D721Med (cell line): ENCODE measurements at regions not wholly inside any gene's neighbourhood (a gene's known extent, or its start where the extent isn't known, plus 50 kb on each side); places are given as distances from the start of the nearest gene placed in this dataset.
A peak's percentile ranks its signal among the peaks of the same experiment; 100 is the strongest.

Experiments
- DNase-seq: peaks from one replicate; pipeline ENCODE4 v3.0.0; 2011; ENCODE audit warnings: low spot score; ENCODE audit not compliant: insufficient read length
- FAIRE-seq: peaks from 2 replicates; lab custom pipeline; 2011; peaks lifted over from hg19 to GRCh38; lab: Jason Lieb, UNC
- TF ChIP-seq, protein P1 (sequence below): IDR thresholded peaks from 2 replicates; pipeline ENCODE4 v1.5.1; 2012; ENCODE audit warnings: mild to moderate bottlenecking, control low read depth; ENCODE audit not compliant: insufficient read depth; ENCODE audit errors: missing control alignments

DNA sequence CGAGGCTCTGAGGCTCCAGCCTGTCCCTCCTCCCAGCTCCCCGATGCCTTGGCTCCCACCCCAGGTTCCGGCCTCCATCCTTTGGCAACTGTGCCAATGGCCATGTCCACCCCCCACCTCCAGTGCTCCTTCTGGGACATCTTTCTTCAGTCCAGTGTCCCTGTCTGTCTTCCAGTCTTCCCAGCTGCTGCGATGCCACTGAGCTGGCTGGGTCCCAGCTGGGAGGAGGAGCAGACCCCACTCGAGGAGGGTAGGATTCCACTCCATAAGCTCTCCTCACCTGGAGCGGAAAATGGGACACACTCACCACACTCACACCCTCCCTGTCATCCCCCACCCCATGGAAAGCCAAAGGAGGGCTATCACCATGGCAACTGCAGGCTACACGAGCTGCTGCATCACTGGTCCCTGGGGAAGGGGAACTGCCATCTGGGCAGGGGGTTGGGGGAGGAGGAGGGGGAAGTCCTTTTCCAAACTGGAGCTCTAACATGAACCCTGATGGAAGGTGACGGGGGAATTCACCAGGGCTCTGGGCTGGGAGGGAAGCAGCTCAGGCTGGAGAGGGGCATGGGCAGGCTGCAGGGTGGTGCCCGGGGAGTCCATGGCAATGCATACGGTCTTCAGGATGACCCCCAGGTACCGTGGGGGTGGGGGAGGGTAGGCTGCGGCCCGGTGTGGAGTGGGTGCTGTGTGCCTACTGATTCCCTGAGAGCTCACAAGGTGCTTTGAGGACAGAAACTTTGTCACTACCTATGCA is 94.3 kb downstream of the LRRC74A start:
- FAIRE-seq (no peak), DNase-seq (peak; percentile 70)
- TF ChIP-seq, protein P1, sequence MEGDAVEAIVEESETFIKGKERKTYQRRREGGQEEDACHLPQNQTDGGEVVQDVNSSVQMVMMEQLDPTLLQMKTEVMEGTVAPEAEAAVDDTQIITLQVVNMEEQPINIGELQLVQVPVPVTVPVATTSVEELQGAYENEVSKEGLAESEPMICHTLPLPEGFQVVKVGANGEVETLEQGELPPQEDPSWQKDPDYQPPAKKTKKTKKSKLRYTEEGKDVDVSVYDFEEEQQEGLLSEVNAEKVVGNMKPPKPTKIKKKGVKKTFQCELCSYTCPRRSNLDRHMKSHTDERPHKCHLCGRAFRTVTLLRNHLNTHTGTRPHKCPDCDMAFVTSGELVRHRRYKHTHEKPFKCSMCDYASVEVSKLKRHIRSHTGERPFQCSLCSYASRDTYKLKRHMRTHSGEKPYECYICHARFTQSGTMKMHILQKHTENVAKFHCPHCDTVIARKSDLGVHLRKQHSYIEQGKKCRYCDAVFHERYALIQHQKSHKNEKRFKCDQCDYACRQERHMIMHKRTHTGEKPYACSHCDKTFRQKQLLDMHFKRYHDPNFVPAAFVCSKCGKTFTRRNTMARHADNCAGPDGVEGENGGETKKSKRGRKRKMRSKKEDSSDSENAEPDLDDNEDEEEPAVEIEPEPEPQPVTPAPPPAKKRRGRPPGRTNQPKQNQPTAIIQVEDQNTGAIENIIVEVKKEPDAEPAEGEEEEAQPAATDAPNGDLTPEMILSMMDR: no peak

DNA sequence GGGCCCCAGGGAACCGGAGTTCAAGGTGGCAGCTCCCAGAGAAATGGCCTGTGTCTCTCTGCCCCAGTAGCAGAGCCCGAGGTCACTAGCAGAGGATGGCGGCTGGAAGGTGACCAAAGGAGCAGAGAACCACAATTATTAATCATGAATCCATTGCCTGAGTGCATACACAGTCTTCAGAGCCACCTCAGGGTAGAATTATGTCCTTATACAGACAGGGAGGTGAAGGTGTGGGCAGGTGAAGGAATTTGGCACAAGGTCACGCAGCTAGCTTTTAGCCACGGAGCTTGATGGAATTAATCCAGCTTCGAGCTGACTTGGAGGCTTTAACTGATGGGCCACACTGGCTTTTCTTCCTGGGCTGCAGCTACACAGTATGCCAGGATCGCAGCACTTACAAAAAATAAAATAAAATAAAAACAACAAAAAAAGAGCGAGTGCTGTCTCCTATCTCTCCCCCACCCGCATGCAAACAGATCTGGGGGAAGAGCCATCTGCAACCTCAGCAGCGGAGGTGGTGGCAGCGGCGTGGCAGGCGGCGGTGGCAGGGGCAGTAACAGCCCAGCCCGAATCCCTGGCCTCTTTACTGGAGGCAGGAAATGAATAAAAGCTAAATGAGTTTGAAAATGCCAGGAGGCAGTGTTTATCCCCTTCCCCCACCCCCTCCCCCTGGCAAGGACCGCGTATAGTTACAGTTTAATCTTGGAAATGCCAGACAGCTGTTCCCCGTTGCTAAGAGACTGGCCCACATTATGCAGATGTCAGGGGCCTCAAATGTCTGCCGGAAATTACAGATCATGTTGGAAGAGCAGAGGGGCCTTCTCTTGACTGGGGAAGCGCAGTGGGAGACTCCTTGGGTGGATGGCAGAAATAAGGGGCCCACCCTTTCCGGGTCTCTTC is 93.5 kb downstream of the LRRC74A start:
- TF ChIP-seq, protein P1: no peak
- peak; percentile 61 for DNase-seq
- no peak for FAIRE-seq
